SK-N-MC (cell line): ENCODE measurements at regions not wholly inside any gene's neighbourhood (a gene's known extent, or its start where the extent isn't known, plus 50 kb on each side); places are given as distances from the start of the nearest gene placed in this dataset.

Experiments used
- EZH2 ChIP-seq: fragments of 200-600 bp; sonication (generic); IDR thresholded peaks from one replicate; pipeline ENCODE4 v1.6.1; 2017; ENCODE audit warnings: antibody characterized with exemption
- POLR2AphosphoS5 ChIP-seq: IDR thresholded peaks from 2 replicates; pipeline ENCODE4 v1.6.1; 2012; ENCODE audit warnings: mild to moderate bottlenecking, low read depth, low read length, borderline replicate concordance

DNA sequence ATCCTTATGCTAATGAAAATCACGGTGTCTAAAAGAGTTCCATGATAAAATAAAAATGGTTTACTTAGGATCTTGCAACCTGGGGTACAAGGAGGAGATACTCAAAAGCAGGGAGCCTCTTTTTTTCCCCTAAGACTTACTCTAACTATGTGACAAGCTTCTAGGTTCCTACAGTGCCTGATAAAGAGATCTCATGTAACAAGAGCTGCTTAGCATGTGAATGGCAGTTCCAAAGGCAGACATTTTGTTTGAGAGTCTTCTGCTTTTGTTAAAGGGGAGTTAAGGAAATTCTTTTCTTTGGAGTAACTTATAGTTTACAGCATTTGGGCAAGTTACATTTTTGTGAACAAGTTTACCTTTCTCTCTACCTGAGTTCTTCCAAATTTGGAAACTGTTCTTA is 945.8 kb upstream of the ADGRB3 start:
- TF ChIP-seq POLR2AphosphoS5, result no peak
- no peak for TF ChIP-seq EZH2
